MG63 (cell line): ENCODE measurements at regions not wholly inside any gene's neighbourhood (a gene's known extent, or its start where the extent isn't known, plus 50 kb on each side); places are given as distances from the start of the nearest gene placed in this dataset.
"Not testable (repeated sequence)": the region's sequence is repeated elsewhere in the genome, so short reads cannot be mapped to it uniquely, and the experiment has no call there.

Experiments
- DNase-seq: peaks from one replicate; pipeline ENCODE4 v3.0.0-alpha.2; 2020
- H3K27me3 ChIP-seq: fragments of 250-450 bp; sonication (Bioruptor Pico); 2 replicates; pipeline ENCODE4 v1.5.1; 2020; ENCODE audit warnings: mild to moderate bottlenecking, moderate library complexity
- H3K36me3 ChIP-seq: fragments of 250-450 bp; sonication (Bioruptor Pico); 2 replicates; pipeline ENCODE4 v1.5.1; 2020; ENCODE audit warnings: mild to moderate bottlenecking, moderate library complexity
- H3K4me3 ChIP-seq: fragments of 250-450 bp; sonication (Bioruptor Pico); 2 replicates; pipeline ENCODE4 v1.5.1; 2020; ENCODE audit warnings: mild to moderate bottlenecking, moderate library complexity
- H3K9me3 ChIP-seq: fragments of 250-450 bp; sonication (Bioruptor Pico); 2 replicates; pipeline ENCODE4 v1.5.1; 2020; ENCODE audit warnings: mild to moderate bottlenecking, moderate library complexity

DNA sequence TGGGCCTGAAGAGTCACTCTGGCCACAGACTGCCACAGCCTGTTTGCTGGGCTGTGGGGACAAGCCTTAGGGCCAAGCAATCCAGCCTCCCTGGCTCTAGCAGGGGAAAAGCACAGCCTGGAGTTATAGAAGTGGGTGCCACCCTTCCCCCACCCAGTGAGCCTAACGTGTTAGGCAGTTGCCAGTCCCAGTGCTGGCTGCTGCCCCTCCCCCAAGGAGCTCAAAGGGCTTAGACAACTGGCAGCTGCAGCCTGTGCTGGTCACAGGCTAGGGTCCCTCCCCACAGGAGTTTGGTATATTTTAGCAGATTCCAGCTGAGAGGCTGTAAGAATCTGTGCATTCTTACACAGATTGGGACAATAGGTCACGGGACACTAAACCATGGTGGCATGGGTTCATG lies 370.3 kb upstream of the FGF16 start:
- H3K4me3 ChIP-seq, result no peak overlapping the region
- no peaks in the 10 kb centered on the region for H3K9me3 ChIP-seq
- H3K36me3 ChIP-seq, result no peaks in the 10 kb centered on the region
- H3K27me3 ChIP-seq, result no peaks in the 10 kb centered on the region
- DNase-seq, result no peak

DNA sequence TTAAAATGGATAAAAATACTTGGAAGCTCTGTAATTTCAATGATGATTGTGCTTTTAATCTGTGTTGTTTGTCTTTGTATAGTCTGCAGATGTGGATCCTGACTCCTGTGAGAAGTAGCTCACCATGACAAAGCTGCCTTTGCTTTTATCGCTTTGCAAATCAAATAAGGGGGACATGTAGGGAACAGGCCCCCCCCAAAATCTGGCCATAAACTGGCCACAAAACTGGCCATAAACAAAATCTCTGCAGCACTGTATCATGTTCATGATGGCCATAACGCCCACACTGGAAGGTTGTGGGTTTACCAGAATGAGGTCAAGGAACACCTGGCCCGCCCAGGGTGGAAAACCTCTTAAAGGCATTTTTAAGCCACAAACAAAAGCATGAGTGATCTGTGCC lies 366.0 kb upstream of the FGF16 start:
- H3K27me3 ChIP-seq, H3K9me3 ChIP-seq, DNase-seq, H3K4me3 ChIP-seq, H3K36me3 ChIP-seq: not testable (repeated sequence)

DNA sequence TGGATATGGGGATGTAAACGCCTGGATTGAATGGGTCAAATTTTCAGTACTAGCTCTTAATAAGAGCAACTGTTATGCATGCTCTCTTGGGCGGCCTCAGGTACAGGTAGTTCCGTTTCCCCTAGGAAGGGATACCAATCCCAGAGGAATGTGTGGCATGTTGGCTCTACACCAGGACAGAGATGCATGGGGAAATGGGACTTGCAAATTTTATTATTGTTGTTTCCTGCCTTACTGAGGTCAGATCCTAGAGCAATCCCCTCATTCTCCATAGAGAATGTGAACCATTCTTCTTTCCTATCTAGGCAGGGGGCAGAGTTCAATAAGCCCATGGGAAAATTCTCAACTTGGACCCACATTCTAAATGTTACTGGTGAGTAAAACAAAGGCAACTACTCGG lies 361.8 kb upstream of the FGF16 start:
- DNase-seq, result no peak
- no peaks in the 10 kb centered on the region for H3K9me3 ChIP-seq
- no peaks in the 10 kb centered on the region for H3K27me3 ChIP-seq
- no peak overlapping the region for H3K4me3 ChIP-seq
- no peaks in the 10 kb centered on the region for H3K36me3 ChIP-seq

DNA sequence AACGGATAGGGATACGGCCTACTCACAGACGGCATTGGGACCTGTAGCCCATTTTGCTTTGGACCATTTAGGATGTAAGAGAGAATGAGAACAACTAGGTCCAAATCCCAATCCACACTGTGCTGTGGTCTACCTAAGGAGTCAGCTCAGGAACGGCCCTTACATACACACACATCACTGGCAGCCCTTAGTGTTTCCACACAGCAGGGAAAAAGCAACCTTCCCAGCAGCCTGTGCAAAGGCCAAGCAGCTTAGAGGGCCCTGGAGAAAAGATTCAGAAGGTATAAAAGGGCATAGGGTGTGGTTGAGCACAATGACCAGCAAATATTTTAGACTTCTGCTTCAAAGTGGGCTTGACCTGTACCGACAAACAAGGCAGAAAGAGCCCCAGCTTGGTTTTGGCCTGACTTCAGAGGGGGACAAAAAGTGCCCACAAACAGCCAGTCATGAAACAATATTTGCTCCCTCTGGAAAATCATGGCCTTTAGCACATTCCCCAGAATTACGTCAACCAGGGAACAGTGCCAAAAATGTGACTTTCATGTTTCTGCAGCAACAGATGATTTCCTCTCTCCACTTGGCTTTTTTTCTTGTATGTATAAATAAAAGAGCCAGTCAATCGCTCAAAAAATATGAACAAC lies 359.5 kb upstream of the FGF16 start:
- no peak overlapping the region for H3K4me3 ChIP-seq
- no peaks in the 10 kb centered on the region for H3K27me3 ChIP-seq
- peak; percentile 30 for DNase-seq
- H3K9me3 ChIP-seq, result no peaks in the 10 kb centered on the region
- no peaks in the 10 kb centered on the region for H3K36me3 ChIP-seq

DNA sequence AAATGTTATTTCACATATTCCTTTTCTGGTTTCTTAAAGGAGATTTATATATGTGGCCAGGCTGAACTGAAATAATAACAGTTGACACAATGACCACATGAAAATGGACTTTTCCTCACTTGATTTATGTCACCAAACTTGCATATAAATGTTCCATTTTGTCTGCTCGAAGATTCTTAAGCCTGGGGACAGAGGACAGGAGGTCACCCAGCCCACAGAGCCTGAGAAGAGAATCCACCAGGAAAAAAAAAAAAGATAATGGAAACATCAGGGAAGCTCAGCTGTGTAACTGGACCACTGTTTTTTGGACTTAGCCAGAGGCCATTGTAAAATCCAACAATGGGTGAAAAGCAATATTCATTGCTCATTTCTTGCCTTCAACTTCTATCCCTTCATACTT lies 359.0 kb upstream of the FGF16 start:
- Histone ChIP-seq H3K27me3 (no peaks in the 10 kb centered on the region), H3K36me3 (no peaks in the 10 kb centered on the region), H3K4me3 (no peak overlapping the region), H3K9me3 (no peaks in the 10 kb centered on the region)
- no peak for DNase-seq

DNA sequence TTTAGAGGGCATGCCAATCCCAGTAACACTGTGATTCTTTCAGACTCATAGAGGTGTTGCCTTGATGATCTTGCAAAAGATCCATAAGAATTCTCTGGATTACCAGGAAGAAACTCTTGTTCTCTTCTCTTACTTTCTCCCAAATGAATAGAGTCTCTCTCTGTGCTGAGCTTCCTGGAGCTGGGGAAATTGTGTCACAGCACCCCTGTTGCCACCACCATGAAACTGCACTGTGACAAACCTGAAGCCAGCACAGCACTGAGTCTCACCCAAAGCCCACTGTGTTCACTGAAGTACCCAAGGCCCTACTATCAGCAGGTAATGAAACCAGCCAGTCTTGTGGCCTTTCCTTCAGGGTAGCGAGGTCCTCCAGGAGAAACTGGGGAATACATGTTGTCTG lies 332.7 kb upstream of the FGF16 start:
- H3K4me3 ChIP-seq, result no peak overlapping the region
- no peaks in the 10 kb centered on the region for H3K9me3 ChIP-seq
- no peaks in the 10 kb centered on the region for H3K36me3 ChIP-seq
- no peaks in the 10 kb centered on the region for H3K27me3 ChIP-seq
- DNase-seq, result no peak

DNA sequence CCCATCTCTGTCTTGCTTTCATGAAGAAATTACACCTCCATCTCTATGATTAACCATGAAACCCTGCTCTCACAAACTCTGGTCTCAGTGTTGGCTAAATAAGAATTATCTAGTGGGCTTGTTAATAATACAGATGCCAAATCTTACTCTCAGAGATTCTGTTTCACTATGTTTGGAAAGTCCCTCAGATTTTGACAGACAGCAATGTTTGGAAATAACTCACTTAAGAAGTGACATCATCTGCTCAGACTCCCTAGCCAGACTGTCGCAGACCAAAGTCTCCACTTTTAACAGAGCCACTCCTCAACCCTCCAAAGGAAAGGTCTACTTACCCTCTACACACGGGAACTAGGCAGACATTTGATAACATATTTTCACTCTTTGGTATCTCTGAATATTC lies 328.5 kb upstream of the FGF16 start:
- no peak overlapping the region for H3K4me3 ChIP-seq
- H3K9me3 ChIP-seq, result no peaks in the 10 kb centered on the region
- no peaks in the 10 kb centered on the region for H3K36me3 ChIP-seq
- no peaks in the 10 kb centered on the region for H3K27me3 ChIP-seq
- no peak for DNase-seq

DNA sequence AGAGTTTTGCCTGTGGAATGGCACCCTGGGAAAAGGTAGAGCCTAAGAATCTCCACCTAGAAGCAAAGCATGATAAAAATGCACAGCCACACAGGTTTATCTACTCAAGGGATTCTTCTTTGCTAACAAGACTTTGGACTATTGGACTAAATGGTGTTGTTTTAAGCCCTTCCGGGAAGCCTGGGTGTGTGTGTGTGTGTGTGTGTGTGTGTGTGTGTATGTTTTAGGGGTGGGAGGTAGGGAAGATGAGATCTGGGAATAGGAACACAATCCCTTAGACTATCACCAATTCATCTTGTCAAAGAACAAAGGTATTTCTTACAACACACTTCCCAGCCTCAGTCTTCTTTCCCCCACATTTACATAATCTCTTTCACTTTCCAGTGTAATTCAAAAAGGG lies 327.5 kb upstream of the FGF16 start:
- no peaks in the 10 kb centered on the region for H3K27me3 ChIP-seq
- no peaks in the 10 kb centered on the region for H3K36me3 ChIP-seq
- H3K4me3 ChIP-seq, result no peak overlapping the region
- no peak for DNase-seq
- no peaks in the 10 kb centered on the region for H3K9me3 ChIP-seq

DNA sequence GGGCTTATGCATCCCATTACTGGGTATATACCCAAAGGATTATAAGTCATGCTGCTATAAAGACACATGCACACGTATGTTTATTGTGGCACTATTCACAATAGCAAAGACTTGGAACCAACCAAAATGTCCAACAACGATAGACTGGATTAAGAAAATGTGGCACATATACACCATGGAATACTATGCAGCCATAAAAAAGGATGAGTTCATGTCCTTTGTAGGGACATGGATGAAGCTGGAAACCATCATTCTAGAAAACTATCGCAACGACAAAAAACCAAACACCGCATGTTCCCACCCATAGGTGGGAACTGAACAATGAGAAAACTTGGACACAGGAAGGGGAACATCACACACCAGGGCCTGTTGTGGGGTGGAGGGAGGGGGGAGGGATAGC lies 323.3 kb upstream of the FGF16 start:
- H3K9me3 ChIP-seq, H3K27me3 ChIP-seq, H3K4me3 ChIP-seq, DNase-seq, H3K36me3 ChIP-seq: not testable (repeated sequence)

DNA sequence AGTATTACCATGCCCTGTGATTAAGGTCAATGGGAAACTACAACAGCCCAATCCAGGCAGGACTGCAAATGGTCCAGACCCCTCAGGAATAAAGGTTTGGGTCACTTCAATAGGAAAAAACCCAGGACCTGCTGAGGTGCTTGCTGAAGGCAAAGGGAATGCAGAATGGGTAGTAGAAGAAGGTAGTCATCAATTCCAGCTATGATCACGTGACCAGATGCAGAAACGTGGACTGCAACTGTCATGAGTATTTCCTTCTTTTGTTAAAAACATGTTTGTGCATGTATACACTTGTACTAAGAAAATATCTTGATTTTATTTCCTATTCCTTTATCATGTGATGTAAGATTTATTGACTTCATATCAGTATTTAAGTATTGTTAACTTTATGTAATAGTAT lies 319.6 kb upstream of the FGF16 start:
- not testable (repeated sequence) for H3K27me3 ChIP-seq, DNase-seq, H3K9me3 ChIP-seq, H3K36me3 ChIP-seq, H3K4me3 ChIP-seq

DNA sequence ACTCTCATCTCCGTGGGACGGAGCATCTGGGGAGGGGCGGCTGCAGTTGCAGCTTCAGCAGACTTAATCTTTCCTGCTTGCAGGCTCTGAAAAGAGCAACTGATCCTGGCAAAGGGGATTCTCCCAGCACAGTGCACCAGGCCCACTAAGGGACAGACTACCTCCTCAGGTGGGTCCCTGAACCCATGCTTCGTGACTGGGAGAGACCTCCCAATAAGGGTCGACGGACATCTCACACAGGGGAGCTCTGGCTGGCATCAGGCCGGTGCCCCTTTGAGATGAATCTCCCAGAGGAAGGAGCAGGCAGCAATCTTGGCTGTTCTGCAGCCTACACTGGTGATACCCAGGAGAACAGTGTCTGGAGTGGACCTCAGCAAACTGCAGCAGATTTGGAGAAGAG lies 303.3 kb upstream of the FGF16 start:
- H3K4me3 ChIP-seq, result no peak overlapping the region
- no peaks in the 10 kb centered on the region for H3K36me3 ChIP-seq
- DNase-seq, result no peak
- H3K27me3 ChIP-seq, result no peaks in the 10 kb centered on the region
- H3K9me3 ChIP-seq, result no peaks in the 10 kb centered on the region

DNA sequence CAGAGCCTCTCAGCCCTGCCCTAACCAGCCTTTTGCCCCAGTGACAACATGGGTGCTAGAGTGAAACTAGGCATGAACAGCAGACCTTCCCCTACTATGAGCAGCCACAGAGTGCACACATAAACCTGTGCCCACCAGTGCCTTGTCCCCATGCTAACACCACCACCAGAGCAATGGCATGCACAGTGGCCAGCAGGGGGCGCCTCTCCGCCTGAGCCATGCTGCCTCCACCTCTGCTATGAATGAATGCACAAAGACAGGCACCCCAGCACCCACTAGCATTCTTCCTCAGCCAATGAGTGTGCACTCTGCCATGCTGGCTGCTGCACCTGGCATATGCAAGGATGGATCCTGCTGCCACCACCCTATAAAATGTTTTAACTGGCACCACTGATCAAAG lies 286.9 kb upstream of the FGF16 start:
- Histone ChIP-seq H3K36me3 (no peaks in the 10 kb centered on the region), H3K27me3 (no peaks in the 10 kb centered on the region), H3K4me3 (no peak overlapping the region), H3K9me3 (no peaks in the 10 kb centered on the region)
- DNase-seq, result no peak

DNA sequence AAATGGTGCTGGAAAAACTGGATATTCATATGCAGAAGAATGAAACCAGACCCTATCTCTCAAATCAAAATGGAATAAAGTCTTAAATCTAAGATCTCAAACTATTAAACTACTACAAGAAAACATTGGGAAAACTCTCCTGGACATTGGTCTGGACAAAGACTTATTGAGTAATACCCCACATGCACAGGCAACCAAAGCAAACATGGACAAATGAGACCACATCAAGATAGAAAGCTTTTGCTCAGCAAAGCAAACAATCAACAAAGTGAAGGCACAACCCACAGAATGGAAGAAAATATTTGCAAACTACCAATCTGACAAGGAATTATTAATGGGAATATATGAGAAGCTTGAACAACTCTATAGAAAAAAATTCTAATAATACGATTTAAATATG lies 284.4 kb upstream of the FGF16 start:
- no peak for DNase-seq
- H3K9me3 ChIP-seq, result no peaks in the 10 kb centered on the region
- H3K36me3 ChIP-seq, result no peaks in the 10 kb centered on the region
- H3K4me3 ChIP-seq, result no peak overlapping the region
- H3K27me3 ChIP-seq, result no peaks in the 10 kb centered on the region

DNA sequence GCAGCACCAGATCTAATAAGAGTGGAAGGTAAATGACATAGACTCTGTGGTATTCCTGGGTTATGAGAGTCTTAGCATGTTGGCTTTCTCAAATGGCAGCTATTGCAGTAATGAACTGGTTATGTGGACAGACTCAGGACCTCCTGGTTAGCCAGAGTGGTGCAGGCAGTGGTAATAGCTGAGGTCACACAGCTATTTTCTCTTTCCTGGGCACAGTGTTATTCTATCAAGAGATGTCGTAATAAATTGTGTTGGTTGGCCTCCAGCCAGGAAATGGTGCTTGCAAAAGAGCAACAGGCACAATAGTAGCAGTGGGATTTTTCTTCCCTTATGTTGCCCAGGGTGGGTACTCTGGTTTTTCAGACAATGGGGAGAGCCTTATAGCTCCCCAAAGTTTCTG lies 279.2 kb upstream of the FGF16 start:
- Histone ChIP-seq H3K9me3 (no peaks in the 10 kb centered on the region), H3K36me3 (no peaks in the 10 kb centered on the region), H3K4me3 (no peak overlapping the region), H3K27me3 (no peaks in the 10 kb centered on the region)
- DNase-seq, result no peak

DNA sequence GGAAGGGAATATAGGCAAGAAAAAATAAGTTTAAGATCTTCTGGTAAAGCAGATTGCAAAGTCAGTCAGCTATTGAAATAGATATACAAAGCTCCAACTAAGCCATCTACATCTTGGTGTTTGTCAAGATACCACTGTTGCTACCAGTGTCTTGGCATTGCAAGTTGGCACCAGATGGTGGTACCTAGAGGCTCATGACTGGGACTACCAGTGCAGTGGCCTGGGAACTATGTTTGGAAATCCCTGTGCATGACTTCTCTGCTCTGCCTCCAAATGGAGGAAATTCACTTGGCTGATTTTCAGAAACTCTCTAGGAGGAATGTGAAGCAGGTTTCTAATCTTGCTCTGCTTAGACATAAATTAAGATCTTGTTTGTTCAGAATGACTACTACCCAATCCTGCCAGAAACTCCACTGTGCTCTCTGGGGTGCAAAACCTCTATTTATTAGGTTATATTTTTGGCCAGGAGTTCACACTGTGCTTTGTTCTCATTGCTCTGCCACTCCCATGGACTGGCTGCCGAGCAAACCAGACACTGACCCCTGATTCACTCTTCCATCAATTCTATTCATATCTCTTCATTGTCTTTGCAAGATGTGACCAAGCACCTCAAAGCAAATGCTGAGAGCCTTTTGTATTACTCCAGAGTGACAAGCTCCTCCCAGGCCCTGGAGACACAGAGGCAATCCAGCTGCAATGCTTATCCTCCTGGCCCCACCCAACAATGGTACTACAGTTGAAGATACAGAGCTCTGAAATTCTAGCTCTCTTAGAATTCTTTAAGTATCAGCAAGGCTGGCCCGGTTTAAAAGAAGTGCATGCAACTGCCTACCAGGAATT lies 272.3 kb upstream of the FGF16 start:
- Histone ChIP-seq H3K27me3 (no peaks in the 10 kb centered on the region), H3K36me3 (no peaks in the 10 kb centered on the region), H3K4me3 (no peak overlapping the region), H3K9me3 (no peaks in the 10 kb centered on the region)
- DNase-seq, result peak; percentile 18

DNA sequence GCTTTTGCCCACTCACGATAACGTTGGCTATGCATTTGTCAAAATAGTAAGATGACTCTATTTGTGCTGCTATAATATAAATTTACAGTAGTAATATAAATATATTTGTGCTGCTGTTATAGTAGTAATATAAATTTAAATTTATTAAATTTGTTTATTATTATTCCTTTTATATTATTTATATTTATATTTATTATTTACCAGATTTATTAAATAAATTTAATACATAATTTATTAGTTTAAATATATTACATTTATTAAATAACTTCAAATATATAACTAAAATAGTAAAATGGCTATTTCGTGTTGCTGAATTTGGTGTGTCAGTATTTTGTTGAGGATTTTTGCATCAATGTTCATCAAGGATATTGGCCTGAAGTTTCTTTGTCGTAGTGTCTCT lies 246.5 kb upstream of the FGF16 start:
- DNase-seq, result no peak
- Histone ChIP-seq H3K4me3 (no peak overlapping the region), H3K27me3 (no peaks in the 10 kb centered on the region), H3K9me3 (no peaks in the 10 kb centered on the region), H3K36me3 (no peaks in the 10 kb centered on the region)

DNA sequence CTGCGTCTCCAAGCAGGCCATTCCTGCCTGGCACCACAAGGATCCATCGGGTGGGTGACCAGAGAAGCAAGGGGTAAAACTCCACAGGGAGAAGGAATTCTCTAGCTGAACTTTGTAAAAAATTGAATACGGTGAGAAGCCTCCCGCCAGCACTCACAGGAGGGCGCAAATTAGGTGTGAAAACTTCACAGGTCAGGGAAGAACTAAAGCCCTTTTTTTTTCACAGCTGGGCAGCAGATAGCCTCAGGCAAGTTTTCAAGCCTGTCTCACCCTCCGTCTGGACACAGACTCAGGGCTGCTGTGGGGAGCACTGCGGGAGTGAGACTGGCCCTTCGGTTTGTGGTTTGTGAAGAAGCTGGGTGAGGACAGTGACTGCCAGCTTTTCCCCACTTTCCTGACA lies 224.1 kb upstream of the FGF16 start:
- H3K4me3 ChIP-seq, result no peak overlapping the region
- H3K36me3 ChIP-seq, result no peaks in the 10 kb centered on the region
- H3K27me3 ChIP-seq, result no peaks in the 10 kb centered on the region
- DNase-seq, result no peak
- H3K9me3 ChIP-seq, result no peaks in the 10 kb centered on the region

DNA sequence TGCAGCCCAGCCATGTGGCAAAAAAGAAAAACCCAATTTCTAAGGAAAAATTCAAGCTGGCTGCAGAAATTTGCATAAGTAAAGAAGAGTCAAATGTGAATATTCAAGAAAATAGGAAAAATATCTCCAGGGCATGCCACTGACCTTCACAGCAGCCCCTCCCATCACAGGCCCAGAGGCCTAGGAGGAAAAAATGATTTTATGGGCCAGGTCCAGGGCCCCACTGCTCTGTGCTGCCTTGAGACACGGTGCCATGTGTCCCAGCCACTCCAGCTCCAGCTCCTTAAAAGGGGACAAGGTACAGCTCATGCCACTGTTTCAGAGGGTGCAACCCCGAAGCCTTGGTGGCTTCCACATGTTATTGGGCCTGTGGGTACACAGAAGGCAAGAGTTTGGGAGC lies 182.7 kb upstream of the FGF16 start:
- no peak for DNase-seq
- no peak overlapping the region for H3K4me3 ChIP-seq
- no peaks in the 10 kb centered on the region for H3K27me3 ChIP-seq
- no peaks in the 10 kb centered on the region for H3K36me3 ChIP-seq
- no peaks in the 10 kb centered on the region for H3K9me3 ChIP-seq
